ENCODE measurements at regions not wholly inside any gene's neighbourhood (a gene's known extent, or its start where the extent isn't known, plus 50 kb on each side); places are given as distances from the start of the nearest gene placed in this dataset.

DNA sequence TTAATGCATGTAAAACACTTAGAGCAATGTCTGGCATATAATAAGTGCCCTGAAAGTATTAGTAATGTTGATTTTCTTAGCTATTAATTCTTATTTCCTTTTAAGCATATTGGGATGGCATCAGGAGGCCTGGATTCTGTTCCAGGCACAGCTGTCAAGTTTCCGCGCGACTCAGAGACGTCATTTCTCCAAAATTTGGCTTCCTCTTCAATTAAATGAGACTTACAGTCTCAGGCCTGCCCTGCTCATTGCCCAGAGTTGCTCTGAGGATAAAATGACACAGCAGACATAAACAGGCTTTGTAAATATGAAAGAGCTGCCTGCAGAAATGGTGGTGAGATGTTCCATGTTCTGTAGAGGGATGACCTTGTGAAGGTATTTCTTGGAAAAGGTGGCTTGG, 159.8 kb upstream of the GLRA1 start:
- TF ChIP-seq CTCF (IDR thresholded peaks at IDR 0.05) = no peak
- no peaks in the 10 kb centered on the region for H3K4me1 ChIP-seq
- no peak for DNase-seq (ENCODE audit: low spot score in 2 of 2)
- H3K27ac ChIP-seq = no peak overlapping the region
- no peaks in the 10 kb centered on the region for H3K27me3 ChIP-seq
- intact Hi-C loops (cut with DNase I) = no loop called here
- H3K9me3 ChIP-seq = no peaks in the 10 kb centered on the region
- H3K36me3 ChIP-seq = no peaks in the 10 kb centered on the region
- no peak overlapping the region for H3K4me3 ChIP-seq

- intact Hi-C loops (cut with DNase I) = no loop called here
These were observed 158.6 kb upstream of the GLRA1 start for GRCh38 chr5:152083231-152083630.

DNA sequence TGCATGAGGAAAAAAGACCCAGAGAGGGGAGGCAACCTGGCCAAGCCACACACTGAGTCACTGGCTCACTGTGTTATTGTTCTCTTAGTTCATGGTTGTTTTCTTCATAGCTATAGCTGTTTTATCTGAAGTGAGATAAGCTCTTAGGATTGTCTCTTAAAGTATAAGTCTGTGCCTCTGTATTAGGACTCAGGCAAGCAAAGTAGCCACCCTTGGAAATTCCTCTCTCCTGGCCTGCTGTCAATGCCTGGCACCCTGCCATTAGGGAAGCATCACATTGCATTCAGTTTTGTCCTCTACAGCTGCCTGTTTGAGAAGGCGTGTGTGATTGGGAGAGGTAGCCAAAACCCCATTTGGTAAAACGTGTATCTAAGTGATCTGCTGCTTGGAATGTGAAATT, 147.4 kb upstream of the GLRA1 start:
- Histone ChIP-seq H3K36me3 (no peaks in the 10 kb centered on the region), H3K4me3 (no peak overlapping the region), H3K4me1 (no peaks in the 10 kb centered on the region), H3K9me3 (no peaks in the 10 kb centered on the region), H3K27ac (no peak overlapping the region), H3K27me3 (no peaks in the 10 kb centered on the region)
- no peak for DNase-seq (ENCODE audit: low spot score in 2 of 2)
- TF ChIP-seq CTCF (IDR thresholded peaks at IDR 0.05) = no peak
- intact Hi-C loops (cut with DNase I) = no loop called here

More at GRCh38 chr5:152083231-152083630, 158.6 kb upstream of the GLRA1 start:
- Histone ChIP-seq H3K9me3 (no peaks in the 10 kb centered on the region), H3K27ac (no peak overlapping the region), H3K27me3 (no peaks in the 10 kb centered on the region), H3K4me1 (no peaks in the 10 kb centered on the region), H3K36me3 (no peaks in the 10 kb centered on the region), H3K4me3 (no peak overlapping the region)
- DNase-seq (ENCODE audit: low spot score in 2 of 2) = no peak
- TF ChIP-seq CTCF (IDR thresholded peaks at IDR 0.05) = no peak

GRCh38 chr5:152070591-152070990, 145.9 kb upstream of the GLRA1 start:
- H3K9me3 ChIP-seq = no peaks in the 10 kb centered on the region
- intact Hi-C loops (cut with DNase I) = no loop called here
- H3K27ac ChIP-seq = no peak overlapping the region
- H3K4me1 ChIP-seq = no peaks in the 10 kb centered on the region
- no peaks in the 10 kb centered on the region for H3K27me3 ChIP-seq
- no peak overlapping the region for H3K4me3 ChIP-seq
- no peak for TF ChIP-seq CTCF (IDR thresholded peaks at IDR 0.05)
- no peak for DNase-seq (ENCODE audit: low spot score in 2 of 2)
- H3K36me3 ChIP-seq = no peaks in the 10 kb centered on the region

- intact Hi-C loops (cut with DNase I) = no loop called here
- DNase-seq (ENCODE audit: low spot score in 2 of 2) = no peak
These were observed 142.1 kb upstream of the GLRA1 start for GRCh38 chr5:152066784-152067183.

More at GRCh38 chr5:152066784-152067183, 142.1 kb upstream of the GLRA1 start:
- H3K36me3 ChIP-seq = no peaks in the 10 kb centered on the region
- no peak overlapping the region for H3K4me3 ChIP-seq
- no peak for TF ChIP-seq CTCF (IDR thresholded peaks at IDR 0.05)
- no peaks in the 10 kb centered on the region for H3K27me3 ChIP-seq
- no peak overlapping the region for H3K27ac ChIP-seq
- H3K4me1 ChIP-seq = no peaks in the 10 kb centered on the region
- H3K9me3 ChIP-seq = no peaks in the 10 kb centered on the region
